ENCODE measurements at regions not wholly inside any gene's neighbourhood (a gene's known extent, or its start where the extent isn't known, plus 50 kb on each side); places are given as distances from the start of the nearest gene placed in this dataset.

GRCh38 chr12:94851396-94852028 lies 152.0 kb downstream of the NDUFA12 start:
- H3K4me1 ChIP-seq: no peaks in the 10 kb centered on the region
- no peak for TF ChIP-seq POLR2A (IDR thresholded peaks at IDR 0.05)
- WGBS, 2 donors: 89 to 93% methylated on average over 2 of the region's 2 CpGs
- intact Hi-C loops (cut with DNase I; ENCODE audit: low total_unique reads): no loop called here
- no peaks in the 10 kb centered on the region for H3K27me3 ChIP-seq
- no peak for DNase-seq
- no peaks in the 10 kb centered on the region for H3K36me3 ChIP-seq (ENCODE audit: low read depth, missing control alignments)
- no peak overlapping the region for H3K27ac ChIP-seq
- no peak overlapping the region for H3K4me3 ChIP-seq
- H3K9me3 ChIP-seq: no peaks in the 10 kb centered on the region

- no peaks in the 10 kb centered on the region for H3K27me3 ChIP-seq
- DNase-seq: no peak
- no peaks in the 10 kb centered on the region for H3K9me3 ChIP-seq
- no peaks in the 10 kb centered on the region for H3K36me3 ChIP-seq (ENCODE audit: low read depth, missing control alignments)
- intact Hi-C loops (cut with DNase I; ENCODE audit: low total_unique reads): no loop called here
- TF ChIP-seq POLR2A (IDR thresholded peaks at IDR 0.05): no peak
- TF ChIP-seq CTCF (IDR thresholded peaks at IDR 0.05): no peak
- no peak overlapping the region for H3K4me3 ChIP-seq
- 82 to 88% methylated on average over 5 of the region's 5 CpGs for WGBS, 2 donors
- no peak overlapping the region for H3K27ac ChIP-seq
- no peaks in the 10 kb centered on the region for H3K4me1 ChIP-seq
These were observed 154.0 kb downstream of the NDUFA12 start for GRCh38 chr12:94849411-94849976.

GRCh38 chr12:94848966-94849365 lies 154.5 kb downstream of the NDUFA12 start:
- intact Hi-C loops (cut with DNase I; ENCODE audit: low total_unique reads): no loop called here
- H3K4me1 ChIP-seq: no peaks in the 10 kb centered on the region
- no peaks in the 10 kb centered on the region for H3K36me3 ChIP-seq (ENCODE audit: low read depth, missing control alignments)
- 91 to 96% methylated on average over 4 of the region's 4 CpGs for WGBS, 2 donors
- no peaks in the 10 kb centered on the region for H3K9me3 ChIP-seq
- DNase-seq: no peak
- no peak overlapping the region for H3K27ac ChIP-seq
- no peaks in the 10 kb centered on the region for H3K27me3 ChIP-seq
- no peak overlapping the region for H3K4me3 ChIP-seq
- TF ChIP-seq CTCF (IDR thresholded peaks at IDR 0.05) (no peak), POLR2A (IDR thresholded peaks at IDR 0.05) (no peak)

- Histone ChIP-seq H3K27ac (no peak overlapping the region), H3K27me3 (no peaks in the 10 kb centered on the region), H3K4me1 (no peaks in the 10 kb centered on the region), H3K36me3 (ENCODE audit: low read depth, missing control alignments) (no peaks in the 10 kb centered on the region), H3K9me3 (no peaks in the 10 kb centered on the region), H3K4me3 (no peak overlapping the region)
- no peak for DNase-seq
- WGBS, 2 donors: 88 to 96% methylated on average over 8 of the region's 8 CpGs
- TF ChIP-seq POLR2A (IDR thresholded peaks at IDR 0.05) (no peak), CTCF (IDR thresholded peaks at IDR 0.05) (no peak)
- intact Hi-C loops (cut with DNase I; ENCODE audit: low total_unique reads): no loop called here
These were observed 158.4 kb downstream of the NDUFA12 start for GRCh38 chr12:94845110-94845509.

GRCh38 chr12:94844452-94844851 lies 159.0 kb downstream of the NDUFA12 start:
- no peaks in the 10 kb centered on the region for H3K27me3 ChIP-seq
- DNase-seq: no peak
- no peak overlapping the region for H3K4me3 ChIP-seq
- no peak overlapping the region for H3K27ac ChIP-seq
- TF ChIP-seq CTCF (IDR thresholded peaks at IDR 0.05): no peak
- no peak for TF ChIP-seq POLR2A (IDR thresholded peaks at IDR 0.05)
- no peaks in the 10 kb centered on the region for H3K9me3 ChIP-seq
- no peaks in the 10 kb centered on the region for H3K4me1 ChIP-seq
- intact Hi-C loops (cut with DNase I; ENCODE audit: low total_unique reads): no loop called here
- H3K36me3 ChIP-seq (ENCODE audit: low read depth, missing control alignments): no peaks in the 10 kb centered on the region
- WGBS, 2 donors: 81 to 92% methylated on average over 3 of the region's 3 CpGs

All from testis (tissue), 2 donors.